ENCODE measurements at regions not wholly inside any gene's neighbourhood (a gene's known extent, or its start where the extent isn't known, plus 50 kb on each side); places are given as distances from the start of the nearest gene placed in this dataset.
"Not testable (repeated sequence)": the region's sequence is repeated elsewhere in the genome, so short reads cannot be mapped to it uniquely, and the experiment has no call there.

DNA sequence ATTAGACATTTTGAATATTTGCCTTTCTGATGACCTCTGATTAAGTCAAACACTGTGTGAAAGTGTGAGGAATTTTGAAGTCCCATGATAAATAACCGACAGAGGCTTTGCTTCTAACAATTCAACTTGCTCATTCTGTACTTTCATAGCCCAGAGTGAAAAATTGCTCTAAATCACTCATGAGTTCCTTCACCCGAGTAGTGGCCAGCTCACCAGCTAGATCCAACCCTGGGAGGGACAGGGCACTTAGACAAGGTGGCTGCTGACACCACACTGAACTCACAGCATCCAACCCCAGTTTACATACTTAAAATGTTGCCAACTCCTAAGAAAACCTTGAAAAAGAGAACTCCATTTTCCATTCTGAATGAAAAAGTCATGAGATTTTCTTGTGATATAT is 80.0 kb upstream of the LYZL1 start:
- DNase-seq (ENCODE audit: low read depth in 2 of 2) = no peak

DNA sequence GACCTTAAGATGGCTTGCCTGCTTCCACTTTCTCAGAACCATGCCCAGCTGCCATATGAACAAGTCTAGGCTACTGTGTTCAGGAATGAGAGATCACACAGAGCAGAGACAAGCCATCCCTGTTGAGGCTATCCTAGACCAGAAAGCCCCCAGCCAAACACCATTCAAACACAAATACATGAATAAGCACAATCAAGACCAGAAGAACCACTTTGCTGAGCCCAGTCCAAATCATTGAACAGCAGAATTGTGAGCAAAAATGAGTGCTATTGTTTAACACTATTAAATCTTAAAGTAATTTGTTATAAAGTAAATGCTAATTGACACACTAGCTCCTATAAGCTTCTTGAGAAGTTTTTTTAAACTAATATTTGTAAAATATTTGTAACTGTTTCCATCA is 79.0 kb upstream of the LYZL1 start:
- DNase-seq (ENCODE audit: low read depth in 2 of 2) = no peak

DNA sequence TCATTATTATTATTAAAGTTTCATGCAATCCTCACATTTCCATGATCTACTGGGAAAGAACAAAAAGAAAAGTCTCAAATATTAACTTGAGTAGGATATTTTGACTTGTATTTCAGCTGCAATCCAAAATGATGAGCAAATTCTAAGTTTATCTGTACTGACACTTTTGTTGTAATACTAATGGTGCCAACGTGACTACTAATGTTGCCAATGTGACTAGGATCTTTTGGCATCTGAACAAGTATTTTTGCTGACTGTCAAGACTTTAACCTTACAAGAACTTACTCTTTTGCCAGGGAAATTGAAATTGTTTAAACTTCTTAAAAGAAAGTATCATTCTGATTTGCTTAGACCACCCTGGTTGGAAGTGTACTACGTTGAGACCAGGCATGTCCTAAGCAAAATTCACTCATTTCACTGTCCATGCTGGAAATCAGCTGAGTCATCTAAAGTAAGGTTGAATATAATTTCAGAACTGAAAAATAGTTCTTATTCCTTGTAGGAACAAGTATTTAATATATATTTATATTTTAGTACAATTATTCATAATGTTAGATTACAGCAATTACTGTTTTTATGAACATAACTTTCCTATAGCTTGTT is 78.5 kb upstream of the LYZL1 start:
- no peak for DNase-seq (ENCODE audit: low read depth in 2 of 2)

DNA sequence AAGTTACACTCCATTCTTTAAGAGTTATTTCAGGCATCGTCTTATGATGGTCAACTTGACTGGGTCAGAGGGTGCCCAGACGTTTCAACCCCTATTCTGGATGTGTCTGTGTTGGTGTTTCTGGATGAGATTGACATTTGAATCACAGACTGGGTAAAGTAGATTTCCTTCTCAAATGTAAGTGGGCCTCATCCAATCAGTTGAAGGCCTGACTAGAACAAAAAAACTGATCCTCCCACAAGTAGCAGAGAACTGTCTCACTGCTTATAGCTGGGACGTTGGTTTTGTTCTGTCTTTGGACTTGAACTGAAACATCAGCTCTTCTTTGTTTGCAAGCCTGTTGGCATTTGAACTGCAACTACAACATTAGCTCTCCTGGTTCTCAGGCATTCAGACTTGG is 76.3 kb upstream of the LYZL1 start:
- DNase-seq (ENCODE audit: low read depth in 2 of 2) = no peak

DNA sequence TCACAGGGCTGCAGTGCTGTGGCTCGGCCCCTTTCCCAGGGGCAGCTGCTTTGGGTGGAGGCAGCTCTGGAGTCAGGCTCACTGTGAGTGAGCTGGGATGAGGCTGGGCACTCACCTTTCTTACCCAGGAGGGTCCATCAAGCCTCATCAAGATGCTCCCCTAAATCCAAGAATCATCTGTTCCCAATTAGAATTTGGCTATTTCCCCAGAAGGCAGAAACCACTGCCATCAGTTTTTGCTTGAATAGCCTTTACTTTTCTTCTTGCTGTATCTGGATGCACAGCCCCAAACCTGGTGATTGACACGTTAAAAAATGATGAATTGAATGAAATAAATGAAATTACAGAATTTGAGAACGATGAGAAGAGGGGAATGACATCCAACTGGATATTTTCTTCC is 74.3 kb upstream of the LYZL1 start:
- no peak for DNase-seq (ENCODE audit: low read depth in 2 of 2)

DNA sequence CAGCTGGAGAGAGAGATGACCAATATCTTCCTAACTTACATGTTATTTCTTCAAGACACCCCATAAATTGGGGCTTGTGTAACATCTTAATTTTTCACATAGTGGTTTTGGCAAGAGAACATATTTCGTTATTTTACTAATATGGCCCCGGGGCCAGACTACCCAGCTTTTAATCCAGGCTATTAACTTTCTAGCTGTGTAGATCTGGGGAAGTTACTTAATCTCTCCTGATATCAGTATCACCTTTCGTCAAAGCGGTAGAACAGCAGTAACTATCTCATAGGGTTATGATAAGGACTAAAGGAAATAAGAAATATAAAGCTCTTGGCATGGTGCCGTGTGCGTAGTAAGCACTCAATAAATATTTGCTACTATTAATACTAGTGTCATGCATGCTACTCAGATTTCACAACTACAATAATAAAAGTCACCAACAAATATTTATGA is 71.6 kb upstream of the LYZL1 start:
- DNase-seq (ENCODE audit: low read depth in 2 of 2) = no peak

DNA sequence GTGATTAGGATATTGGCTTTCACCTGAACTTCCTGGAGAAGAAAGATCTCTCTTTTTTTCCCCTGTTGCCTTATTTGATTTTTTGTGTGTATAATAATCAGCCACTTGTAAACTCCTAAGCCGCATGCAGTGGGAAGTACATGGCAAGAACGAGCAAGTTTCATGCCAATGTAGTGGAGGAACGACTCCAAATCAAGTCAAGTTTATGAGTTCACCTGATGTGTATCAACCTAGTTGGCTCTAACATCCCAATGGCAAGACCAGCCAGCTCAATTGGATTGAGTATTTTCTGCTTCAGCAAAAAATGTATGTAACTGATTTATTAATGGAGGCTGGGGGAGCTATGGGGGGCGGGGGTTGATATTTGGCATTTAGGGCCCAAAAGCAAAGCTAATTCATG is 65.5 kb upstream of the LYZL1 start:
- no peak for DNase-seq (ENCODE audit: low read depth in 2 of 2)

DNA sequence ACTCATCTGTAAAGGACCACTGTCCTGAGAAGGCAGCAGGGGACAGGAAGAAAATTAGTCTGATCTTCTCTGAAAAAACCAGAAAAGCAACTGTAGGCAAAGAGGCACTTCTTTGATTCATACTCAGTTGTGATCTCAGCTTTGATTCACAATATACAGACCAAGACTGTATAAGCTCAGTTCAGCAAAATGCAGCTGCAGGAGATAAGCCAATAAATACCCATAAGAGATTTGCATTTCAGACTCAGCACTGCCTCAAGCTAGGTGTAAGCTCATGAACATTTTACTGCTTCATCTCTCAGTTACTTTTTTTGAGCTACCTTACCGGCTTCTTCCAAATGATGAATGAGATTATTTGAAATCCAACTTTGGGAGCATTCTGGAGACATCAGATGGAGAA is 64.2 kb upstream of the LYZL1 start:
- DNase-seq (ENCODE audit: low read depth in 2 of 2) = no peak

DNA sequence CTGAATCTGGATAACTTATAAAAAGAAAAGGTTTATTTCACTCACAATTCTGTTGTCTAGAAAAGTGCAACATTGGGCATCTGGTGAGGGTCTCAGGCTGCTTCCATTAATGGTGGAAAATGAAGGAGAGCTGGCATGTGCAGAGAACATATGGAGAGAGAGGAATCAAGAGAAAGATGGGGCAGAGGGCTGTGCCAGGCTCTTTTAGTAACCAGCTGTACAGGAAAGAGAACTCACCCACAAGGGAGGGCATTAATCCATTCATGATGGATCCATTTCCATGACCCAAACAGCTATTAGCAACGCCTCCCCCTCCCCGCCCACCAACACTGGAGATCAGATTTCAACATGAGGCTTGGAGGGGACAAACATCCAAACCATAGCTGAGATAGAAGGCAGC is 61.7 kb upstream of the LYZL1 start:
- no peak for DNase-seq (ENCODE audit: low read depth in 2 of 2)

DNA sequence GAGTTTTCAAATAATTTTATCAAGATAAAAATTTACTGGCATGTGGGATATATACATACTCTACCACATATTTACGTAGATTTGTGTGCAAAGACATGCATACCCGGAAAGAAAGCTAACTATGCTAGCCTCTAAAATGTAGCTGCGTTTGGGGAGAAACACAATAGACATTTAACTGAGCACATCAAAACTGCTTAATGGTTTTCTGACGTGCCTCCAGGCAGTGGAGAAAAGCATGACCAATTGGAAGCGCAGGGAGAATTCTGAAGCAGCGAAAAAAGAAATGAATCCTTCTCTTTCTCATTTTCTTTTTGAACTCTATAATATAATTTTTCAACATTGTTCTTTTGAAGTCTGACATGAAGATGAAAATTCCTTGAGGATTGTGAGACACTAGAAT is 60.3 kb upstream of the LYZL1 start:
- no peak for DNase-seq (ENCODE audit: low read depth in 2 of 2)

DNA sequence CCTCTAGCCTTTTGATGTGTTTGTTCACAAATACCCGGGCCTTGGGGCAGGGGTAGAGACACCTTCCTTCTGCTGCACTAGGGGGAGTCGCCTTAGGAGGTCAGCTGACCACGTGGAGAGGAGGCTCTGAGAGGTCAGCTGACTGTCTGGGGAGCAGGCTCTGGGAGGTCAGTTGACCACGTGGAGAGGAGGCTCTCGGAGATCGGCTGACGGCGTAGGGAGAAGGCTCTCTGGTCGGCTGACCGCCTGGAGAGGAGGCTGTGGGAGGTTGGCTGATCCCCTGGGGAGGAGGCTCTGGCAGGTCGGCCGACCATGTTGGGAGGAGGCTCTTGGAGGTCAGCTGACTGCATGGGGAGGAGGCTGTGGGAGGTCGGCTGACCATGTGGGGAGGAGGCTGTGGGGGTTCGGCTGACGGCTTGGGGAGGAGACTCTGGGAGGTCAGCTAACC is 59.6 kb upstream of the LYZL1 start:
- DNase-seq (ENCODE audit: low read depth in 2 of 2) = no peak

DNA sequence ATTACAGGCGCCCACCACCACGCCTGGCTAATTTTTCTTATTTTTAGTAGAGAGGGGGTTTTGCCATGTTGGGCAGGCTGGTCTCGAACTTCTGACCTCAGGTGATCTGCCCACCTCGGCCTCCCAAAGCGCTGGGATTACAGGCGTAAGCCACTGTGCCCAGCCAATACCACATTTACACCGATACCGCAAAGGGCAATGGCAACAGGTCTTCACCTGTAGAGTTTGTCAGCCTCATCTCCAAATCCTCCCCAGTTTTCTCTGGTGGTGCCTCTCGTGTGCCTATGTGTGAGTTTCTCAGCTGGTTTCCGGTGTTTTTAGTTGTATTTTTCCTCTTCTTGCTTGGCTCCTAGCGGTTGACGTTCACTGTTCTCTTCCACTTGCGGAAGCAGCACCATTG is 52.0 kb upstream of the LYZL1 start:
- not testable (repeated sequence) for DNase-seq (ENCODE audit: low read depth in 2 of 2)

DNA sequence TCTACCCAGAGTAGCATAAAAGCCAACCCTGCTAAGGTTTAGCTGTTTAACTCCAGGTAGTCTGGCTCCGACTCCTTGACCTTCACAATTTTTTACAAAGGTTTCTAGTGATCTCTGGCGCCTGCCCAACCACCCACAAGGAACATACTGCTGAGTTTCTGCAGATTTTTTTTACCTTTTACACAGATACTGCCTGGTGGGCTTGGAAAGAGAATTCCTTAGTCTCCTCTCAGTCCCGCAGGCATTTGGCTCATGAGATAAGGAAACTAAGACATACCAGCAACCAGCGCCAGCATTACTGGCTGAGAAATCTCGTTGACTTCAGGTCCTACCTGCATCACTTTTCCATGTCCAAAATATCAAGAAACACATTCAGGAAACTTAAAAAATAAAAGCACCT is 51.1 kb upstream of the LYZL1 start:
- DNase-seq (ENCODE audit: low read depth in 2 of 2) = no peak

DNA sequence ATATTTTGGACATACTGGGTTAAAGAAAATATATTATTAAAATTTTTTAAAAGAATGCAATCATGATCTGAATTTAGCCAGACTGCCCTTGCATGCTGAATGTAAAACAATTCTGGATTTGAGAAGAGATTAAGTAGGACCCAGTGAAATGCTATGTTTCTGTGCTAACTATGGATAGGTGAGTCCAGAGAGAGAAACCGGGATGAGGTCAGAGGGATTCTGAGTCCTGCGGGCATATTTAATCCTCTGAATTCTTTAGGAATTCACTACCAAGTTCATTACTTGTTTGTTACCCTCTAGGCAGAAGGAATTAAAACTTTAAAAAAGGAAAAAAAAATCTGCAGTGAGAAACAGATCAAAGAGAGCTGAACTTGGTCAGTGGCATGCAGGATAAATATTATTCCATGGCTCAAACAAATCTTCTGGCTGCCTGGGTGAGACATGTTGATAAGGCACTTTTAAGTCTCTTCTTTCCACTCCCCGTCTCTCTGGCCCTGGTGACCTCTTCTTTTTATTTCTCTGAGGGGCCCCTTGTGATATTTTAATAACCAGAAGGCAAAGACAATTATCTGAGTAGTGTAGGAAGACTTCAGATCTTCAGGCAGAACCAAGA is 50.2 kb upstream of the LYZL1 start:
- no peak for DNase-seq (ENCODE audit: low read depth in 2 of 2)

All from stimulated activated CD4-positive, alpha-beta T cell treated with anti-CD3 and anti-CD28 coated beads, Interleukin-1b, Interleukin-23, amount 100 ng/mL, for 1 hour (primary cell).